ENCODE measurements at regions not wholly inside any gene's neighbourhood (a gene's known extent, or its start where the extent isn't known, plus 50 kb on each side); places are given as distances from the start of the nearest gene placed in this dataset.

DNA sequence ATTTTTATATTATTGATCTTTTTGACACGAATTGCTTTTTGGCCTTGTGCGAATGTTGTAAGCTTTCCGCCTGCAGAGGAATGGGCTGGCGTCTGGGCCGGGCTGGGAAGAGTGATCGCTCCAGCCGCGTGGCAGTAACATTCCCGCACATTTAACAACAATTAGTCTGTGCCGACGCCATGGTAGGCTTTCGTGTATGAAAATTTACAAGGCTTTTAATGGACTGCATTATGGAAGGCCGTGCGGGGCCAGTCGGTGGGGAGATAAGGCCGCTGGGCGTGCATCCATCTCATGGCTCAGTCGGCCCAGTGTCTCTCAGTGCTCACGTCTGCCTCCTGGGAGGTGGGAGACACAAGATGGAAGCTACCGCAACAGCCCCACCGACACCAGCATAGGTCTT, 142.2 kb downstream of the PHETA1 start:
- H4K20me1 ChIP-seq (ENCODE audit: insufficient read depth) = no peaks in the 10 kb centered on the region
- H3K79me2 ChIP-seq (ENCODE audit: insufficient read depth, low read depth) = no peaks in the 10 kb centered on the region
- TF ChIP-seq, protein P1, sequence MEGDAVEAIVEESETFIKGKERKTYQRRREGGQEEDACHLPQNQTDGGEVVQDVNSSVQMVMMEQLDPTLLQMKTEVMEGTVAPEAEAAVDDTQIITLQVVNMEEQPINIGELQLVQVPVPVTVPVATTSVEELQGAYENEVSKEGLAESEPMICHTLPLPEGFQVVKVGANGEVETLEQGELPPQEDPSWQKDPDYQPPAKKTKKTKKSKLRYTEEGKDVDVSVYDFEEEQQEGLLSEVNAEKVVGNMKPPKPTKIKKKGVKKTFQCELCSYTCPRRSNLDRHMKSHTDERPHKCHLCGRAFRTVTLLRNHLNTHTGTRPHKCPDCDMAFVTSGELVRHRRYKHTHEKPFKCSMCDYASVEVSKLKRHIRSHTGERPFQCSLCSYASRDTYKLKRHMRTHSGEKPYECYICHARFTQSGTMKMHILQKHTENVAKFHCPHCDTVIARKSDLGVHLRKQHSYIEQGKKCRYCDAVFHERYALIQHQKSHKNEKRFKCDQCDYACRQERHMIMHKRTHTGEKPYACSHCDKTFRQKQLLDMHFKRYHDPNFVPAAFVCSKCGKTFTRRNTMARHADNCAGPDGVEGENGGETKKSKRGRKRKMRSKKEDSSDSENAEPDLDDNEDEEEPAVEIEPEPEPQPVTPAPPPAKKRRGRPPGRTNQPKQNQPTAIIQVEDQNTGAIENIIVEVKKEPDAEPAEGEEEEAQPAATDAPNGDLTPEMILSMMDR (conservative IDR thresholded peaks at IDR 0.05; ENCODE audit: low read depth, low read length) = no peak
- no peaks in the 10 kb centered on the region for H3K36me3 ChIP-seq (ENCODE audit: insufficient read depth)
- H2AFZ ChIP-seq (ENCODE audit: low read depth) = no peak overlapping the region
- H3K9ac ChIP-seq = no peak overlapping the region
- no peaks in the 10 kb centered on the region for H3K27me3 ChIP-seq (ENCODE audit: insufficient read depth, low read depth)
- no peak overlapping the region for H3K27ac ChIP-seq
- no peaks in the 10 kb centered on the region for H3K4me1 ChIP-seq (ENCODE audit: low read depth, poor library complexity, severe bottlenecking)
- H3K4me3 ChIP-seq (IDR thresholded peaks at IDR 0.05; ENCODE audit: insufficient read depth, low read depth, low read length) = no peak overlapping the region
- no peak overlapping the region for H3K4me2 ChIP-seq

DNA sequence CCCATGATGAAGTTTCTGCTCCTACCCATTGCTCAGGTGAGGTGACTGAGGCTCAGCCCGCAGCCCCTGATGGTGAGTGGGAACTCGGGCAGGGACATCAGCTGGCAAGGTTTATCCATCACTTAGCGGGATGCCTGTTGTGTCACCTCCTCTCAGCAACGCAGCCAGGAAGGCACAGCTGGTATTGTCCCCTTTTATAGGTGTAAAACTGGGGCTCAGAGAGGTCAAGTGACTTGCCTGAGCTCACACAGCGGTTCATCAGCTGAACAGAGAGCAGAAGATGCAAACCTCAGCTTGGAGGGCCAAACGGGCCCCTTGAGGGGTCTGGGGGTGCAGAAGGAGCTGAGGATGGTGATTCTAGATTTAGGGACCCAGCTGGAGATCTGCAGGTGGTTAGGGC, 143.6 kb downstream of the PHETA1 start:
- TF ChIP-seq, protein P1 (conservative IDR thresholded peaks at IDR 0.05; ENCODE audit: low read depth, low read length) = no peak
- no peaks in the 10 kb centered on the region for H3K4me1 ChIP-seq (ENCODE audit: low read depth, poor library complexity, severe bottlenecking)
- H3K4me3 ChIP-seq (IDR thresholded peaks at IDR 0.05; ENCODE audit: insufficient read depth, low read depth, low read length) = no peak overlapping the region
- no peak overlapping the region for H2AFZ ChIP-seq (ENCODE audit: low read depth)
- H3K36me3 ChIP-seq (ENCODE audit: insufficient read depth) = no peaks in the 10 kb centered on the region
- no peak overlapping the region for H3K9ac ChIP-seq
- no peaks in the 10 kb centered on the region for H4K20me1 ChIP-seq (ENCODE audit: insufficient read depth)
- H3K27ac ChIP-seq = no peak overlapping the region
- H3K79me2 ChIP-seq (ENCODE audit: insufficient read depth, low read depth) = no peaks in the 10 kb centered on the region
- H3K27me3 ChIP-seq (ENCODE audit: insufficient read depth, low read depth) = no peaks in the 10 kb centered on the region
- H3K4me2 ChIP-seq = no peak overlapping the region

DNA sequence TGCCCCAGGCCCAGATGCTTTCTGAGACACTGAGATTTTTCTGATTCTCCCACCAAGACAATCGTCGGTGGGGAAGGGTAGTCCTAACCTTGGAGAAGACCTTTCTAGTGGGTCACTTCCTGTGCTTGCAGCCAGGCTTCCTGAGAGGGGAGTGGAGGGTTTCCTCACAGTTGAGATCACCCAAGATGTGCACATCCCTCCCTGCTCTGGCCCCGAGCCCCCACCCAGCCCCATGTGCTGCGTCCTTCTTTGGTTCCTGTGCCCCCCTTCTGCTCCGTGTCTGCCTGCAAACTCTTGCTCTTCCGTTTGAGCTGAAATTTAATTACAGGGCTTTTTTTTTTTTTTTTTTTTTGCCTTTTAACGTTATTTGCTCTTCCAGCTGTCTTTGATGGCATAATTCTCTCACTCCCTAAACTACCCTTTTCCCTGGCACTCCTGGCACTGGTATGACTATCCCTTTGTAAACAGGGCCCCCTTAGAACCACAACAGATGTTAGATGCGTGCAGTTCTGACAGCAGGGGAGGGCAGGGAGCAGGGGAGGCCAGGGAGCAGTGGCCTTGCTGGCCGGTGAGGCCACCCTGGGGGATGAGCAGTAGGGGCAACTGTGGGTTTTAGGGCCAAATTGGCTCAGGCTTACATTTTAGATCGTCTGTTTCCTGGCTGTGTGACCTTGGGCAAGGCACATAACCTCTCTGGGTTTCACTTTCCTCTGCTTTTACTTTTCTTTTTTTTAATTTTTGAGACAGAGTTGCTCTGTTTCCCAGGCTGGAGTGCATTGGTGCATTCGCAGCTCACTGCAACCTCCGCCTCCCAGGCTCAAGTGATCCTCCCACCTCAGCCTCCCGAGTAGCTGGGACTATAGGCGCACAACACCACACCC, 144.5 kb downstream of the PHETA1 start:
- Histone ChIP-seq H3K27me3 (ENCODE audit: insufficient read depth, low read depth) (no peaks in the 10 kb centered on the region), H4K20me1 (ENCODE audit: insufficient read depth) (no peaks in the 10 kb centered on the region), H3K79me2 (ENCODE audit: insufficient read depth, low read depth) (no peaks in the 10 kb centered on the region), H3K4me2 (no peak overlapping the region), H3K9ac (no peak overlapping the region), H3K27ac (no peak overlapping the region), H3K36me3 (ENCODE audit: insufficient read depth) (no peaks in the 10 kb centered on the region), H3K4me1 (ENCODE audit: low read depth, poor library complexity, severe bottlenecking) (no peaks in the 10 kb centered on the region), H2AFZ (ENCODE audit: low read depth) (no peak overlapping the region), H3K4me3 (IDR thresholded peaks at IDR 0.05; ENCODE audit: insufficient read depth, low read depth, low read length) (no peak overlapping the region)
- TF ChIP-seq, protein P1 (conservative IDR thresholded peaks at IDR 0.05; ENCODE audit: low read depth, low read length) = no peak

DNA sequence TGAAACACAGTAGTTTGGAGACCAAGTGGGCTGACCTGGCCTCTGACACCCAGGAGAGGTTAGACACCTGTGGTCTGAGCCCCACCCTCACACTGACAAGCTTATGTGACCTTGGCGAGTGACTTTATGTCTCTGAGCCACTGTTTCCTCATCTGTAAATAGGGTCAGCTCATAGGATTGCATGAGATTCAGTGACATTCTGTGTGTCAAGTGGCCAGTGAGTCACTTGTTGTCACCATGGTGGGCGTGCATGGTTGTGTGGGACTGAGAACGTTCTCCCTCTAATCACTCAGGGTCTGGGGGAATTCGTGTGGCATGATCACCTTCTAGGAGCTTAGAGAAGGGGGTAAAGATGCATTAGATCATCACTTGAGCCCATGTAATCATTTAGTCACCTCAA, 146.4 kb downstream of the PHETA1 start:
- H2AFZ ChIP-seq (ENCODE audit: low read depth) = no peak overlapping the region
- H3K4me1 ChIP-seq (ENCODE audit: low read depth, poor library complexity, severe bottlenecking) = no peaks in the 10 kb centered on the region
- no peaks in the 10 kb centered on the region for H3K36me3 ChIP-seq (ENCODE audit: insufficient read depth)
- H3K27ac ChIP-seq = no peak overlapping the region
- H3K27me3 ChIP-seq (ENCODE audit: insufficient read depth, low read depth) = no peaks in the 10 kb centered on the region
- H3K9ac ChIP-seq = no peak overlapping the region
- H3K79me2 ChIP-seq (ENCODE audit: insufficient read depth, low read depth) = no peaks in the 10 kb centered on the region
- no peaks in the 10 kb centered on the region for H4K20me1 ChIP-seq (ENCODE audit: insufficient read depth)
- TF ChIP-seq, protein P1 (conservative IDR thresholded peaks at IDR 0.05; ENCODE audit: low read depth, low read length) = no peak
- H3K4me3 ChIP-seq (IDR thresholded peaks at IDR 0.05; ENCODE audit: insufficient read depth, low read depth, low read length) = no peak overlapping the region
- H3K4me2 ChIP-seq = no peak overlapping the region
